Eye (tissue), 1 donor: ENCODE measurements at regions not wholly inside any gene's neighbourhood (a gene's known extent, or its start where the extent isn't known, plus 50 kb on each side); places are given as distances from the start of the nearest gene placed in this dataset.

ENCODE experiments used
- DNase-seq: peaks from one replicate; pipeline ENCODE4 v3.0.0-alpha.2; 2015

DNA sequence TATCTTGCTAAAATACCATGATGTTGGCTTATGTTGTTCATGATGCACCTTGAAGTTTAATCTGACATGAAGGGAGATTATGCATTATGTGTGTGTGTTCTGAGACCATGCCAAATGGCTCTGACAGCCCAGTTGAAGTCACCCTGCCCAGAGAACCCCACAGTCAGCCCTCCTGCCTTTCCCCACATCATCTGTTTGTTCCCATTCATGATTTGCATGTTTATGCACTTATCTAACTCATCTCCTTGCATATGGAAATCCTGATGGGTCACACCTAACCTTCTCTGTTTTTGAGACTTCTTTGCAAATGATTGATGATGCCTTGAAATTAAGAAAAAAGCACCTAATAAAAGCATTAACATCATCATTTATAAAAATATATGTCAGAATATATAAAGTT is 752.2 kb downstream of the GALR1 start:
- DNase-seq: no peak

DNA sequence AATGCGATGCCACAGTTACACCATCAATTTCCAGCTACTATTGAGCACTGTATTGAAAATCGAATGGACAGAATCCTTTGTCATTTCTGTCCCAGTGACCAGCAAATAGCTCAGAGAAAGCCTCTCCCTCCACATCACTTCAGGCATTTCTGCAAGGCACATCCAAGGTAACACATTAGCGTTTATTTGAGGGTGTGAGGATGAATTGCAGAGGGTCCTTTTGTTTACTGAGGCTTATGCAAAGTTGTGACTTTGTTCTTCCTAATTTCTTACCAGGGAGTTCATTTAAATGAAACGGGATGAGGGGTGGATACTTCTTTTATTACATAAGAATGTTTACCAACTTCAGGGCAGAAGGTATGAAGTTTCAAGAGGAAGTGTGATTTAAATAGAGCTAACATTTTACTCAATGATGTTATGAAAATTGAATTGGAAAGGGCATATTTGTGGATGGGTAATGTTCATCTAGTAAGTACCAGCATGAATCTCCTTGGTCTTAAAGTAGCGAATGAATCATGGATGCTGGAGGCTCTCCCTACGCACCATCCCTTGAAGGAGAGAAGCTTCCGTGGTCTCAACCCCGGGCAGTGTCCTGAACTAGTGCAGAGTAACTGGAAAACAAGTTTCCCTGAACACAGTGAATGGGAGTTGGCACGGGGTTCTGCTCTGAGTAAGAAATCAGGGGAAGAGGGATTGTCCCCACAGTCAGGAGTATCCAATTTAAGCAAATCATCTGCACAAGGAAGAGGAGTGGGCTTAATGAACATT is 756.5 kb downstream of the GALR1 start:
- no peak for DNase-seq

DNA sequence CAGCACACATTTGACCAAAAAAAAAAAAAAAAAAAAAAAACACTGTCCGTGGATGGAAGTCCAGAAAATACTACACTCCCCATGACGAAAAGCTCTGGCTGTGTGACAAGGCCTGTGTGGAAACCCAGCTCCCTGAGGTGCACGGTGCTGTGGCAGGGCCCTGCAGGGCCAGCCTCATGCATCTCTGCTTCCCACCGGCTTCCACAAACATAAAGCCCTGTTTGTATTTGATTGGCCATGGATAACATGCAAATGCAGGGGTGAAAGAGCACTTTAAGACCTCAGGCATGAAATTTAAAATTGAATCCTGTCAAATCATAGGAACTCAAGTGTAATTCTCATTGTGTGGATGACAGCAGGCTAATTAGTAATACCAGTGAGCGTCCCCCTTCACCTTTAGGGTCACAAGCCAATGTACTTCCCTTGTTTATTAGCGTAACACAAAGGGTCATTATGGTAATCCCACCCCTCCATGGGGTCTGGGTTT is 757.2 kb downstream of the GALR1 start:
- peak; percentile 63 for DNase-seq

DNA sequence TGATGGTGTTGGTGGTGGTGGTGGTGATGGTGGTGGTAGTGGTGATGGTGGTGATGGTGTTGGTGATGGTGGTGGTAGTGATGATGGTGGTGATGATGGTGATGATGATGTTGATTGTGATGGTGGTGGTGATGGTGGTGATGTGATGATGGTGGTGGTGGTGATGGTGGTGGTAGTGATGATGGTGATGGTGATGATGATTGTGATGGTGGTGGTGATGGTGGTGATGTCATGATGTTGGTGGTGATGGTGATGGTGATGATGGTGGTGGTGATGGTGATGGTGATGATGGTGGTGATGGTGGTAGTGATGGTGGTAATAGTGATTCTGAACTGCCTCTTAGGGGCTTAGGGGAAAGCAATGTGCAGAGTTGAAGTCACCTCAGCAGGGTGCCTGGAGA is 760.7 kb downstream of the GALR1 start:
- DNase-seq: no peak

DNA sequence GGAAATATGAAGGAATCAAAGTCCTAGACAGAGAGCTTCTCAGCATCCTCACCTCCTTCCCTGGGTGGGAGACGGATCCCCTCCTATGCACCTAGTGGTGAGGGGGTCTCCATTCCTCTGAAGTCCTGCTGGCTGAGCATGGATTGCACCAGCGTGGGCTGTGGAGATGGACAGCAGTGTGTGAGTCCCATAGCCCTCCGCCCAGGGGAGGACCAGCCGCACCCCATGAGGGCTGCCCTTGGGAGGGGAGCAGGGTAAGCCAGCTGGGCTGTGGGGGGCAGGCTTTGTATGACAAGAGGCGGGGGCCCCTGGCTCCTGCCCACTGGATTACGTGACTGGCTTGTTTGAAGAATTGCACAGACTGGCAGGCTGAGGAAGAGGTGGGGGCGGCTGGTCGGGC is 768.2 kb downstream of the GALR1 start:
- no peak for DNase-seq

DNA sequence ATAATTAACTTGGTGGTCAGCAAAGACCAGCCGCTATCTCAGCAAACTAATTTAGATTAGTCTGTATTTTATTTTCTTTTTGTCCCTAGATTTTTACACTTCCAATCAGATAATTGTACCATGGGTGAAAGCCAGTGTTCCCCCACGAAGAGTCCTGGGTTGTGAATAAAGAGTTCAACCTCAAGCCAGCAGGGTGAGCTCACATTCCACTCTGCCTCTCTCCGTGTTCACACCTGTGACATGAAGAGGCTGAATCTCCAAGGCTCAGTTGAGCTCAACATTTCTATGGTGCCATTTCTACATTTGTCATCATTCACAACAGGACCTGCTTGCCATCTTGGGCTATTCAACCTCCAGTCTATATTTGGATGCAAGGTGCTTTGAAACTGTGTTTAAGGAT is 771.5 kb downstream of the GALR1 start:
- DNase-seq: no peak

DNA sequence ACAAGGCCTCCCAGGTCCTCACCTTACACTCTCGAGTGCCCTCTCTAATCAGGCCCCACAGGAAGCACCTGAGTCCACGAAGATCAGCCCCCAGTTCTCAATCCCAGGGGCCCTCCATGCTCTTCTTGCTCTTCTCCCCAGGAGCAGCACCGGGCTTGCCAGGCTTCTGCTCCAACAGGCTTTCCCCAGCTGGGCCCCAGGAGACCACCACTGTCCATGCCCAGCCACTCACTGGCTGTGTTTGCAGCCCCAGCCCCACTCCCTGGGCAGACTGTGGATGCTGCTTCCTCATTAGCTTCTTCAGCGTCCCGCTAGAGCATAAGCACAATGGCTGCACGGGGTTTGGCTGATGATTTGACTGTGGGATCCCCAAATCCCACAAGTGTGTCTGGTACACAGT is 781.9 kb downstream of the GALR1 start:
- DNase-seq: peak; percentile 43

DNA sequence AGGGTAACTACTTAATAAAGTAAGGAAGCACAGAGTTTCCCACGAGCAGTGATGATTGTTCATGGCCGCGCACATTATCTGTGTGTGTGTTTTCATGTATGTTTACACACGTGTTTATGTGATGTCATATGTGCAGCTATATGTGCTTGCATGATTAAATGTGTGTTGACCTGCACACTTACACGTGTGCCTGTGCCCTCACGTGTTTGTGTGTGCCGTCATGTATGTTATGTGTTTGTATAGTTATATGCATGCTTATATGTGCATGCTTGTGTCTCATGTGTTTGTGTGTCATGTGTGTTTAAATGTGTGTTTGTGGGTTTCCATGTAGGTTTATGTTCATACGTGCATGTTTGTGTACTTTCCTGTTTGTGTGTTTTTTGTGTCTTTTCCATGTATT is 782.3 kb downstream of the GALR1 start:
- DNase-seq: no peak

DNA sequence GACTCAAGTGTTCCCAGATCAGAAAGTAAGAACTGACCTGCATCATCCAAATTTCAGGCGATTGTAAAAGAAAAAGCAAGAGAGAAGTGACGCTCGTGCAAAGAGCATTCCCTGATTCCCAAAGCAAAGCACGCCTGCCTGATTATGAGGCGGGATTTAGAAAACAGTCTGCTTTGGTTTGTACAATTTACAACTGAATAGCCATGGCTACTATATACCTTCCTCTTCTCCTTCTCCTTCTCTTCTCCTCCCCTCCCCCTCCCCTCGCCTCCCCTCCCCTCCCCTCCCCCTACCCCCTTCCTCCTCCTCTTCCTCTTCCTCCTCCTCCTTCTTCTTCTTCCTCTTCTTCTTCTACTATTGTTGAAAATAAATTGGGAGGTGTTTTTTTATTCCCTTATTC is 782.9 kb downstream of the GALR1 start:
- DNase-seq: no peak

DNA sequence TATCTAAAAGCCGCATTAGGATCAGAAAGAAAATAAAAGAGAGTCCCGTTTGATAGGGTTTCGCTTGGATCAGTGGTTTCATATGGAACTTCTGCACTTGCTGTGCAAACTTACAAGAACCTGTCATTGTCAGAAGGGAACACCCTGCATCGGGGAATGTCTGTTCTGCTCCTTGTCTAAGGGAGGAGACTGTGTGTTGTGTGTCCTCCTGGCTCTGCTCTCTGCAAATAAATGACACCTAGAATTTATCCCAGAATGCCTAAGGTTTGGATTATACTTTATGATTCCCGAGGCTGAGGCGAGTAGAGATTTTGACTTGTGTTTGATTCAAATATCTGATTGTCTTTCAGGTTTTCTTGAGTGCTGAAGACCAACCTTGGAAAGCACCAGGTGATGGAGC is 785.1 kb downstream of the GALR1 start:
- no peak for DNase-seq

DNA sequence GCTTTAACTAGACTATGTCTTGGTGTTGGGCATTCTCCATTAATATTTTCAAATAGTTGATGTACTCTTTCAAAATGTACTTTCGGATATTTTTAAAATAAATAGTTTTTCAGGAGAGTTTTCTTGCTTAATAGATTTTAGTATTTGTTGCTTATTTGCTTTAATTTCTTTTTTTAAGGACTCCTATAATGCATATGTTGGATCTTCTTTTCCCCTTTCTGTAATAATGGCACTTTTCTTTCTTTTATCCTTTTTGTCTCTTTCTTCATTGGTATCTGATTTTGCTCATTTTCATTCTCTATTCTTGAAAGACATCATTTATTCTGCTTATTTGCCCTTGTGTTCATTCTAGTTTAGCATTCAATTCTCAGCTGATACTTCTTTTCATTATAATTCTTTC is 791.6 kb downstream of the GALR1 start:
- DNase-seq: no peak

DNA sequence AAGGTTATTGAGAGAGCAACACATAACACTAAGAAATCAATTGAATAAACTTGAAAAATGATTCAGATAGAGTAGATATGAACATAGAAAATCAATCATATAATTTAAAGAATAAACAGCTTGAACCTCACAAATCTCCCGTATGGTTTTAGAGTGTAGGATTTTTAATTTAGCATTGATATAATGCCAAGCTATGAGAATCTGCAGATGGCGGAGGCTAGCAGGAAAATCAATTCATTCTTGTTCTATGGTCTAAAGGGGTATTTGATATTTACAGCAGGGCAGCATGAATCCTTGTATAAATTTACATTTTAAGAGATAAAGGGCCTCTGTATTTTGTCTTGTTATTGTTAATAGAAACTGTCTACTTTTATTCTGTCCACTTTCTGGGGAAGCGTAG is 797.0 kb downstream of the GALR1 start:
- no peak for DNase-seq

DNA sequence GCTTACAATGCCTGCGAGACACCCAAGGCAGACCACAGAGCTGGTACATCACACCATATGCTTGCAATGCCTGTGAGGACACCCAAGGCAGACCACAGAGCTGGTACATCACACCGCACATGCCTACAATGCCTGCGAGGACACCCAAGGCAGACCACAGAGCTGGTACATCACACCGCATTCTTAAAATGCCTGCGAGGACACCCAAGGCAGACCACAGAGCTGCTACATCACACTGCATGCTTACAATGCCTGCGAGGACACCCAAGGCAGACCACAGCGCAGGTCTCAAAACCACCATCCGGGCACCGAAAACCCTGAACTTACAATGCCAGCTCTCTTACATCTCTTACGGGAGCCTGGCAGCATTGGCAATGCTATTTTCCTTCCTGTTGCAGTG is 799.6 kb downstream of the GALR1 start:
- no peak for DNase-seq

DNA sequence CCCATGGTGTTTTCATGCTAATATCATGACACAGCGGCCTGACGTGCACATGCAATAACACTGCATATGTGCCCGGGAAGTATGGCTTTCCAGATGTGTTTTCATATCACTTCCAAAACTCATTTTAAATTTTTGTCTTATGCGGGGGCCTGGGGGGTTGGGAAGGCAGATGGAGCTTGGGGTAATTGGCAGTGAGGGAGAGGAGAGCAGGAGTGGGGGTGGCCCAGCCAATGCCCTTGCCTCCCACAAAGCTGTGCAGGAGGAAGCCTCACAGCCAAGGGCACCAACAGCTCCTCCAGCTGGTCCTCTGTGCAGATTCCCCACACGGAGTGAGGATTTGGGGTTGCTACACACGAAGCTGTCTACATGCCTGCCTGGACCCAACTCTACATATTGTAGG is 805.2 kb downstream of the GALR1 start:
- DNase-seq: no peak

DNA sequence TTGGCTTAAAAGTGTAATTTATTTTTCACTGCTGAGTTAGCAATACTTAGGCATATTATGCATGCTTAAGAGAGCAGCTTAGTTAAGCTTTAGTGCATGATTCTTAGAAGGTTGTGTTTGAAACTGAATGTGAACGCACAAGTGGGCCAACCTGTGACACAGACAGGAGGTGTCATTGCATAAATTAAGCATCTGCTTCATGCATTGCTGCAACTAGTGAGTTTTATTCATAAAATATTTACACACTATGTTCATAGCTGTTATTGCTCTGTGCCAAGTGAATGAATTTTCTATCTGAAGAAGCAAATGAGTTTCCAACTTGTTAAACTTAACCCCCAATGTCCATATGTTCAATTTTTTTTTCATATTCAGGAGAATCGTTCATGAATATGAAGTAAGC is 806.4 kb downstream of the GALR1 start:
- no peak for DNase-seq

DNA sequence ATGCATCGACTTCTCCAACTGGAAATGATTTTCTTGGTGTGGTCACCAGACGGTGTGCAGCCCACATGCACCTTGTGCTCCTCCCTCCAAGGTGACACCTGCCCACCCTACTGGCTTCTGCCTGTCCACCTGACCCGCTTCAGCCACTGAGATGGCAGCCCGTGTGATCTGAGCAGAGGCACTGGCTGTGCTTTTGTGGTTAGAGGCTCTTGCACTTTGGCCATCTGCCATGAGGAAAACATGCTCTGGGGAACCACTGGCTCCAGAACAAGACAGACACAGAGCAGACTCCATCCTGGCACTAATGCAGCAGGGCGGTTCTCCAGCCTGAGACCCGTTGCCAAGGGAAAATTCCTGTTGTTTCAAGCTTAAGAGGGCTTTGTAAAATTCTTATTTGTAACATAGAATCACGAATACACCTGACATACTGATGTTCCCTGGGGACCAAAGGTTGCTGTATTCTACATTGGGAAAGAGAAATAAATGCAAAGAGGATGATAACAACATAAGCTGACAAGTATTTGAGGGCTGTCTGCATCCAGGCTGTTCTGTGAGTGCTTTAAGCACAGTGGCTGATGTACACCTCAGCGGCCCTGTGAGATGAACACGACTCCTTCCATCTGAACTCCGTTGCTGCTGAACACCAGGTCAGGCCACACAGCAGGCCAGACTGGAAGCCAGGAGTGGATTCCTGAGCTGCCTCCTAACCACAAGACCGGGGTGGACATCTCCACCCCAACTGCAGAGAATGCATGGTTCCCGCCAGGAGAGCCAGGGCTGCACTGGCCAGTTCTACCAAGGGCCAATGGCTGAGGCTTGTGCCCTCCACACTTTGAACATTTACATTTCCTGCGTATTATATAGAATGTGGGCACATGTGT is 820.4 kb downstream of the GALR1 start:
- peak; percentile 15 for DNase-seq

DNA sequence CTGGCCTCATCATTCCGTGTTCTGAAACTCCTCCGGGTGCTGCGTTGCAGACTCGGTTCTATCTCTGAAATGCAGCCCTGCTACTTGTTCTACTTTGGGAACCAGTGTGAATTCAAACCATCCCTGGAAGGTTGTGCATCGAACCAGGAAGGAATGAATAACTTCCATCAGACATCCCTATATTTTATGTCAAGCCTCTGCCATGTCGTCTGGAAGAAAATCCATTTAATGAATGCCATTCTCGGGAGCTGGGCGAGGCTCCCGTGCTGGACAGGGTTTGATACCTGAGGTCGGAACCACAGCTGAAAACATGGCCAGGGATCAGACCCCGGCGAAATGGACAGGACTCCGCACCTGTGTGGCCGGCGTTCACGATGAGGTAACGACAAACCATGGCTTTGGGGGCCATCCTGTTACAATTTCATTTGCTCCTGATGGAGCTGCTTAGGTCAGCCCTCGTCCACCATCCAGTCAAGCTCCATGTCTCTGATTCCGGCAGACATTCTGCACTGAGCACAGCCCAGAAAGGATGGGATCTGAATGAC is 821.6 kb downstream of the GALR1 start:
- peak; percentile 62 for DNase-seq

DNA sequence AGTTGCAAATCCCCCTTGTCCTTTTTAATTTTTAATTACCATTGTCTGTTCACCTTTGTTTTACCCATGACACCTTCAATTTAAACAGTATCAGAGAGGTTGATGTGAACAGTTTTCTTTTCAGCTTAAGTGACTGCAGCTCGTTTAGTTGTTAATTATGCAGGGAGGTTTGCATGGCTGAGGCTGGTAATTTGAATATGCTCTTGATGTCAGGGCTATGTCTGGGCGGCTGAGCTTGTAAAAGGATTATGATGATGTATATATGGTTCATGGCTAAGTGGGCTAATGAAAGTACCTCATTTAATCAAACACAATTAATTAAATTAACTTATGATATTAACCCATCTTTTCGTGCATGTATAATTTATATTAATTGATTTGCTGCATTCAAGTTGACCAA is 822.1 kb downstream of the GALR1 start:
- peak; percentile 59 for DNase-seq

DNA sequence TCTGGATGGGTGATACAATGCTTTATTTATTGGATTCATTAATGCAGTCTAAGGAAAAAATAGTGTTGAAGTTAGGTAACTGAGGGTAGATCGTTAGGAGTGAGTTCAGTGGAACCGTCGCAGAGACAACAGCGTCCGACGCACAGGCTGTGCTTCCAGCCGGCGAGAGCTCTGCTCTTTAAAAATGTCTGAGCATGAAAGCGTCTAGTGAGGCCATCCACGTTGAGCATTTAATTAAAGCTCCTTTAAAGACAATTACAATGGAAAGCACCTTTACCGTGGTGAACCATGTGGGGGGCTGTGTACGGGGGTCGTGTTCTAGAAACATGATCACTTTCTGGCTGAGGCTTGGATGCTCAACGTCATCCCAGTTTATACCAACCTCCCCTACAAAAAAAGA is 822.7 kb downstream of the GALR1 start:
- DNase-seq: no peak

DNA sequence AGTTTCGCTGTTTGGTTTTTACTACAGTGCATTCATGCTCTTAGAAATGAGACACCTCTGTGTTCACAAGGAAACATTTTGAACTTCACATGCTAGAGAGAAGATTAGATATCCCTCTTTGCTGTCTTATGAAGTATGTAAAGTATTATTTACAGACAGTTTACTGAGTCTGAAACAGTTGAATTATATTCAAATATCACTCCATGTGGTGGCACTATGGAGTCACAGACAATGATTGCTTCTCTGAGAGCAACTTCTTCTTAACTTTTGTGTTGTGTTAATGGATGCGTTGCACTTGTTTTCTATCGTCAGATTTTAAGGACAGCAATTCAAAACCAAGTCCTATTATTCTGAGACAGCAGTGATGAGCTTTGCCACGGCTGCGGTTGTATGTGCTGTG is 823.6 kb downstream of the GALR1 start:
- DNase-seq: peak; percentile 57

DNA sequence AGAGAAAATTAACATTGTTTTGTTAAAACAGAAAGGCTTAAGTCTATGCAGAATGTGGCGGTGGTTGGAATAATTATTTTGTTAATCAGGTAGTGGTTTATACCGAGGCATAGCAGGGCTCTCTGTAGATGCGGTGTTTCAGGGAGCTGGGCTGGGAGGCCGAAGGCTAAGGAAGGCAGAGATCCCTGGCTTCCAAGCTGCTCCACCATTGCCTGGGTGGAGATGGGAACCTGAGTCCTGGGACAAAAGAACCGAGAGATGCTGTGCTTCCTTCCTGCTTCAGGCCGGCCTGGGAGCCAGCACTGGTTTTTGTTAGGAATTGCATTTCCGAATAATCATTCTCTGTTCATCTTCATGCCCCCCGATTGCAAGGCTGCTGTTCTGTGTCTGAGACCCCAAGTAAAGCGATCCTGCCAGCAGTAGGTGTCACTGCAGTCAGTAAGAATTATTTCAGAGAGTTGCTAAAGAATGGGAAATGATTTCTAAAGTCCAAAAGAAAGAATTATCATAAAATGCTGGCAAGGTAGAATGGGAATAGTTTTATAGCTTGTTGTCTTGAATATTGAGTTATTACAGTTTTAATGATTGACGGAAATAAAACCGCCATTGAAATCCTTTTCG is 824.9 kb downstream of the GALR1 start:
- DNase-seq: peak; percentile 38

DNA sequence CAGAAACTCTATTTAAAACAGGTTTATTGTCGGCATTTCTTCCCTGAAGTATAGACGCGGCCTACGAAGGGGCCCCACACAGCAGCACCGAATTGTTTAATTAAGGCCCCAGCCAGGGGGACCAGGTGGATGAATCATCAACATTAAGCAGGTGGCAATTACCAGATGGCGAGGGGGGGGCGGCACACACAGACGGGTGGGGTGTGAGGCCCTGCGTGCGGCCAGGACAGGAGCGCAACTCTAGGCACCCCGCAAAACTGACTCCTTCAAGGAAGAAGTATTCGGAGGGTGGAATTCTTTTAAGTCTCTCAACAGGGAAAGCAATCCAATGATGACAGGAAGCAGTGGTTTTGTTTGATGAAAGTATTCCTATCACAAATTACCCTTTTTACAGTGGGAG is 830.4 kb downstream of the GALR1 start:
- no peak for DNase-seq

DNA sequence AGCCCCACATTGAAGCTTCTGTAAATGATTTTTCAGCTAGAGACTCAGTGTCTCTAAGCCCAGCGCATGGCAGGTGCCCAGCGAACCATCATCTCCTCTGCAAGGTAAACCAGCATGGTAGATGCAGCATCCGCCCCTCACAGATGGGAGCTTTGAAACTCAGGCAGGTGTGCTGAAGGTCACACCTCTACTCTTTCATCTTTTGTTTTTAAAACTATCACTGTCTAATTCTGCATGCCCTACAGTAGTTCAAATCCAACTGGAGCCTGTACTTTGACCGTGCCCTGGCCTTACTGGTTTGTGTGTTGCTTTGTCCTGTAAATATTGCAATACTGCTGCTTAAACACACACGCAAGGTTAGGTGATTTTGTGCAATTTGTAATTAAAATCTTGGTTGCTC is 831.1 kb downstream of the GALR1 start:
- DNase-seq: no peak

DNA sequence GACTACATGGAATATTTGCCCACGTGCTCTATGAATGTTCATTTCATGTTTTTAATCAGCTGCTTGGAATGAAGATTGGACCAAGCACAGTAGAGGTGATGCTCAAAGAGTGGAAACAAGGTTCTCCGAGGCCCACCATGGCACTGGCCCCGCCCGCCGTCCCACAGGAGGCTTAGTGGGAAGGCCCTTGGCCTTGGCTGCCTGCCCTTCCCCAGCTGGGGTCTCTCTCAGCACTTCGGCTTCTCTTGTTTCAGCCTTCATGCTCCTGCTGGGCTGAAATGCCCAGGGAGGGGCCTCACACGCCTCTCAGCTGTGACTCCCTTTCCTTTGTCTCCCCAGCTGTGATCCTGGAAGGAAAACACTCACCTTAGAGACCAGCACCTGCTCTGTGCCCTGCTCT is 833.2 kb downstream of the GALR1 start:
- no peak for DNase-seq
